ENCODE measurements at regions not wholly inside any gene's neighbourhood (a gene's known extent, or its start where the extent isn't known, plus 50 kb on each side); places are given as distances from the start of the nearest gene placed in this dataset.
A peak's percentile ranks its signal among the peaks of the same experiment; 100 is the strongest.

DNA sequence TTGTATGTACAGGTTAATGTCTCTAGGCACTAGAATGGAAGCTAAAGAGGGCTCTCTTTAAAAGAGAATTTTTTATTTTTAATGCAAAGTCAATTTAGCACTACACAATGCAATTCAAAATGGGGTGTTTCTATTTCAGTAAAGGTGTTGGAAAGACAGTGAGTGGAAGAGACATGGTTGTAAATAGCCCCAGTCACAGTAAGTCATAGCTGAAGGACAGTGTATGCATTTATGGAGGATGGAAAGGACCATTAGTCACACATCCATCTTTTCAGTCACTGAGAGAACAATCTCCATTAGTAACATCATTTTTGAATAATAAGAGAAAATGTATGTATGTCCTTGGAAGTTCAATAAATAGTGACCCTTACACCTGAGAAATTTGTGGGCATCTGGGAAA is 148.0 kb downstream of the PDHA2 start:
- no peak for DNase-seq (ENCODE audit: low spot score)

DNA sequence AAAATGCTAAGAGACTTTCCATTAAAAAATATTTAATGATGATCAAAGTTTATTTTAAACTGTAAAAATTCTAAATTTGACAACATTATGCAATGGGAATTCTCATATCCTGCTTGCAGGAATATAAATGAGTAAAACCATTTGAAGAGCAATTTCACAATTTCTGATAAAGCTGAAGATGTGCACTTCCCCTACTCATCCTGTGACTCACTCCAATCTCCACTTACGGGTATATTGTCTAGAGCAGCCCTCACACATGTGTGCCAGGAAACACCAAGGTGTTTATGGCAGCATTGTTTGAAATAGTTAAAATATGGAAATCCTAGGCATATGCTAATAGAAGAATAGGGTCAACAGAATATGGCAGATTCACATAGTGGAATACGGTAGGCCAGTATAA is 158.4 kb downstream of the PDHA2 start:
- DNase-seq (ENCODE audit: low spot score), result no peak

DNA sequence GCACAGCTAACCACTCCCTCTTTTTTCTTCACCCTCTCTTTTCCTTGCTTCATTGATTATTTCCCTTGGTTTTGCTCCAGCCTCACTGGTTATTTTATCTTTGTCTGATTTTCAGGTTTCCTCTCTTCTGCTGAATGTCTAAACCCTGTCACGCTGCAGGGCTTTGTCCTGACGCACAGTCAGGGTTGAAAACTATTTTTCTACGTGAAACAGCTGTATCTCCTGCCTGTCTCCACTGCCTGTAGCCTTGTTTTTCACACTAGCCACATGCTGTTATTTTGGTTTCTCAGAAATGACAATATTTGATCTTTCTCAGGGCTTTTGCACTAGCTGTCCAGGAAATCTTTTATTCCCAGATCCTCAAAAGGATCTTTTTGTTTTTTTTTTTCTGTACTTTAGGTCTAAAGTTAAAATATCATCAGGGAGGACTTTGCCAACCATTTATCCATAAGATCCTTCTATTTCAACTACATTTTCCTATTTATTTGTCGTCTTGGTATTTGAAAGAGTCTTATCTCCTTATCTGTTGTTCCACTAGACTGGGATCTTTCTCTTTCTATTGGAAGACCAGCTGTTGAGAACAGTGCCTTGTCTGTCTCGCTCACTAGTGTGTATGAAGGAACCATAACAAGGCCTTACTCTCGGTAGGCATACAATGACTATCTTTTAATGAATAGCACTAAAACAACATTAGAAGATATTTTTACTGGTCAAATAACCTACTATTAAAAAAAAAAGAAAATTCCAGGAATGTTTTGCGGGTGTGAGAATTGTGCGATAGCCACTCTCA is 164.3 kb downstream of the PDHA2 start:
- no peak for DNase-seq (ENCODE audit: low spot score)

DNA sequence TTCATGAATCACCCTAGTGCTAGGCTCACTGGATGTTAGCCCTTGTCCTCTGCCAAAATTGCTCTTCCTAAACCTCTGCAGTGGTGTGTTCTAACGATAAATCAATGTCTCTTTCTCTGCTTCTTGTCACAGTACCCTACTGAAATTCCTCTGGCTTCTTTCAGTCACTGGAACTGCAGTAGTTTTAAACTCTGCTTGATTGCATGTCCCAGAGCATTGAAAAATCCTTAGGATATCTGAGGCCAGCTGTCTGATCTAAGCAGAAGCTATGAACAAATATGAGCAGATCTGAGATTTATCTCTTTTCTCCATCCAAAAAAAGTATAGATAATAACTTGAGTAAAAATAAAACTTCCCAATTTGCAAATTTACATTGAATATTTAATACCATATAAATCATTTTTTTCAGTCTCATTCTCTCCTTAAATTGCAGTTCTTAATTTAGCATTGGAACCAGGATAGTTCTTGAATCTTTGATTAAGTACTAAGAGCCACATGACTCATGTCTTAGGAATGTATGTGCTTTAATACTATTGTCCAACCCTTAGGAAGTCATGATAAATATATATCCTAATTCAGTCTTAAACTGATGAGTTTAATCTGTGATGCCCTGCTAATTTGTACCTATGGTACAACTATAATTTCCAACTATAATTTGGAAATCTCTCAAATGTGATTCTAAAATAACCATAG is 169.7 kb downstream of the PDHA2 start:
- DNase-seq (ENCODE audit: low spot score), result no peak

DNA sequence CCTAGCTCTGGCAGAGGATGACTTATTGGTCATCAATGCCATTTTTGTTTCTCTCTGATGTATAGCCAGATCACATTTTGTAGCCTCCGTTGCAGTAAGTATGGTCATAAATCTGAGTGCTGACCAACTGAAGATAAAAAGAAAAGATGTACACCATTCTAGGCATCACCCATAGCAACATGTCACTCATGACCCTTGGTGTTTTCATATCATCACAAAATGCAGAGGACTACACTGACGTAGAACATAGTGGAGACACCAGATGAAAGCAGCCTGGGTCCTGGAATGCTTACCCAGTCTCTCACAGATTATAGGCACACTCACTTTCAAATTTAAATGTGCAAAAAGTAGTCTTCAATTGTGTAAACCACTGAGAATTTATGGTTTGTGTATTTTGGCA is 172.8 kb downstream of the PDHA2 start:
- no peak for DNase-seq (ENCODE audit: low spot score)

DNA sequence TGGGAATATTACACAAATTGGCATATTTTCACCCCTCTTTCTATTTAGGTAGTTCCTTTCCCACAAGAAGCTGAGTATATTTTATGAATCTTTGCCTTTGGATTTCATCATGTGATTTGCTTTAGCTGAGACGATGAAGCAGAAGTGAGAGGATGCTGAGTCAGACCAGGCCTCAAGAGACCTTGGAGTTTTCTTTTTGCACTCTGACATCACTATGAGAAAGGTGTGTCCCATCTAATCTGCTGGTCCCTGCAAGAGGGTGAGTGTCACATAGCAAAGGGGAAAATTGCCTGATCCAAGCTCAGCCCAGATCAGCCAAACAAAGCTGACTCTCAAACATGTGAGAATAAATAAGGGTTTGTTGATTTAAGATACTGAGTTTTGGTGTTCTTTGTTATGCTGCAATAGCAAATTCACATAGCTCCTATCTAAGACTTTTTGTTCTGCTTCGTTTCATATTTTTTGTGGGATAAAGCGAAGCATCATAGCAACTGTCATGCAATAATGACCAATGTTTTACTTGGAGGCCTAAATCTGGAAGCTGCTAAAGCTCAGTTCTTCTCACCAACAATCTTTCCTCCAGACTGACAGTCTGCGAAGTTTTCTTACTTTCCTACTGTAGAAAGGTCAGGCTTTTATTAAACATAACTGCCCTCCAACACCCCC is 176.9 kb downstream of the PDHA2 start:
- no peak for DNase-seq (ENCODE audit: low spot score)

DNA sequence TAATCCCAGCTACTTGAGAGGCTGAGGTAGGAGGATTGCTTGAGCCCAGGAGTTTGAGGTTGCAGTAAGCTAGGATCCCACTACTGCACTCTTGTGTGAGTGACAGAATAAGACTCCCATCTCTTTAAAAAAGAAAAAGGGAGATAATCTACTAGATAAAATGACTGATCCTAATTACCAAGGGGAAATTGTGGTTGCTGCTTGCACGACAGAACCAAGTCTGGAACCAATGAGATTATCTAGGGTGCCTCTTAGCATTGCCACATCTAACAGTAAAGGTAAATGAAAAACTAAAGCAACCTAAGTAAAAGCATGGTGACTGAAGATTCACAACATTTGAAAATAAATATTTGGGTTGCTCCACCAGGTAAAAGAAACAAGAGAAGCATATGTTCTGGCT is 185.1 kb downstream of the PDHA2 start:
- DNase-seq (ENCODE audit: low spot score), result no peak

DNA sequence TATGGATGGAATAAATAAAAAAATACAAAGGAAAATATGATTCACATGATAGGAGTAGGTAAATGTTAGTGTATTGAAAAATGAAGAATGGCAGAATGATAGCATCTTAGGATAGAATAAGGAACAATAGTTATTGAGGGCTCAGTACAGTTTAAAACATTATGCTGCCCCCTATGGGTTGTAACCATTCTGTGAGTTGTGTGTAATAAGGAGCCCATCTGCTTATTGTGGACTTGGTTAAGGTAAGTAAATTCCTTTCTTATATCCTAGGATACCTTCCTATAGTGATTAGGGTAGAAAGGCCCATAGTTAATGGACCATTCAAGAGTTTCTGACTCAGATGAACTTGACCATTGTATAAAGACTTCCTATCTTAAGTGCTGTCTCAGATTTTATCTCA is 195.8 kb downstream of the PDHA2 start:
- DNase-seq (ENCODE audit: low spot score), result no peak

DNA sequence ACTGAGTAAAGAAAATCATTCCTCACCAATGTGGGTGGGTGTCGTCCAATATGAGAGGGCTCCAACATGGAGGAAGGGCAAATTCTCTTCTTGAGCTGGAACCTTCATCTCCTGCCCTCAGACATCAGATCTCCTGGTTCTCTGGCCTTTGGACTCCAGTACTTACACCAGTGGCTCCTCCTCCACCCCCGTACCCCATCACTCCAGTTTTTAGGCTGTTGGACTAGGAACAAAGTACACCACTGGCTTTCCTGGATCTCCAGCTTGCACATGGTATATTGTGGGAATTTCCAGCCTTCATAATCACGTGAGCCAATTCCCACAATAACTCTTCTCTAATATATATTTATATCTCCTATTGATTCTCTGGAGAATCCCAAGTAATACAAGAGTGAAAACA is 196.9 kb downstream of the PDHA2 start:
- no peak for DNase-seq (ENCODE audit: low spot score)

DNA sequence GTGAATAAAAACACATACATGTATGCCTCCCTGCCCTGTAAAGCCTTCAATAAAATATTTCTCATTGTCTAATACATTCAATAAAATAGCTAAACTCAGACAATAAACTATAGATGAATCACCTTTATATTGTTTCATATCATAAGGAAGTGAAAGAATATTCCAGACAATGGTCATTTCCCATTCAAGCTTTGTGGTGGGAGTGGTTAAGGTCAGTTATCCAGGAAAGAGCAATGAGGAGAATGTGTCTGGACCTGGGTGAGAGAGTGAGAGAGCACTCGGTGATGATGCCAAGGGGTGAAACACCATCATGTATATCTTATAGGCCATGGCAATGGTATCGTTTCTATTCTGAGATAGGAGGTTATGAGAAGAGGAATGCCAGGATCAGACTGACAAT is 197.8 kb downstream of the PDHA2 start:
- no peak for DNase-seq (ENCODE audit: low spot score)

DNA sequence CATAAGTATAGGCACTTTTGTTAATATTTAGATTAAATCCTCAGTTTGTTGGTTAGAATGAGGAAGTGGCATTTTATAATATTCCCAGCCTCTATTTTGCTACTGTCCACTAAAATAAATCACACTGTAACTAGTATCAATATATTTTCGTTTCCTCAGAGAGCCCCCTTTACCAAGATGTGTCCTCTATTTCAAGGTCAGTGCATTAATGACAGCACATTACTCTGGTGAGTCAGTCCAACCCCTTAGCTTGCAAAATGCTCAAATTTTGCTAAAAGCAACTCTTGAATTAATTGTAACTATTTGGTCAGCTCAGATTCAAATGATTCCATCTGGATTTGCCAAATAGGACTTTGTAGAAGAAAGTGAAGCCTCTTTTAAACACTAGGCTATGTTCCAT is 199.3 kb downstream of the PDHA2 start:
- DNase-seq (ENCODE audit: low spot score), result no peak

DNA sequence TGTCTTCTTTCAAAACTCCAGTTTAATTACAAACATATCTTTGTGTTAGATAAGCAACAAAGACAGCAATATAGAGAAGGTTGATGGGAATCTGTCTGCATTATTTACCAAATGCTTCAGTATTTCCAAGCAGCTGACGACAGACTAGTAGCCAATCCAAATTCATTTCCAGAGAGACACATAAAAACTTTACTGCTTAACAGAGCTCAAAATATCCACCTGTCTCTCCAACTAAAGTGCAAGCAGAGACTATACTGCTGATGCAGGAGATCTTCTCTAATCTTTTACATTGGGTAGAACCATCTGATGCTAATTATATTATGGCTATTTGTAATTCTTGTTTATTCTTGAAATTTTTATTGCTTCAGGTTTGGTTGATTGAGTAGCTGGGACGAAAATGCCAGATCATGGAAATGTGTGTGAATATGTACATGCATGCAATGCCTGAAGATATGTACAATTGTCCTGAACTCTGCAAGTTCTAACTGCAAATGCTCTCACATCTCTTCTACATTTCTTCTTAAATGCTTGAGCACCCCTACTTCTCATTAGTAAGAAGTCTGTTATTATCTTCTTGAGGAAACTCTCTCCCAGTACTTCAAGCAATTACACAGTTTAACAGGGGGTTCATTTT is 200.0 kb downstream of the PDHA2 start:
- DNase-seq (ENCODE audit: low spot score), result no peak

DNA sequence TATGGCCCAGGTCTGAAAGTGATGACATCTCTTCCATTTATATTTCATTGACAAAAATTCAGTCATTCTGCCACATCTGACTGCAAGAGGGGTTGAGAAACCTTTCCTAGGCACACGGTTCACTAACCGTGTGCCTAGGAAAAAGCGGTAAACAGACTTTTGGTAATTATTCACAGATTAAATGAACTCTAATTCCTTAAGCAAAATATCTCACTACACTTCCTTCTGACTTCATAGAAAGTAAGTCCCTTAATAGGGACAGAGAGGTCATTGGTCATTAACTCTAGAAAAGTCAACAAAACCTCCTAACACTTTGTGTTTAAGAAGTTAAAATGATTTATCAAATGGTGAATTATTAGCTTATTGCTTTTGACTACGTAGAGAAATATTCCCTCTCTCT is 205.1 kb downstream of the PDHA2 start:
- no peak for DNase-seq (ENCODE audit: low spot score)

DNA sequence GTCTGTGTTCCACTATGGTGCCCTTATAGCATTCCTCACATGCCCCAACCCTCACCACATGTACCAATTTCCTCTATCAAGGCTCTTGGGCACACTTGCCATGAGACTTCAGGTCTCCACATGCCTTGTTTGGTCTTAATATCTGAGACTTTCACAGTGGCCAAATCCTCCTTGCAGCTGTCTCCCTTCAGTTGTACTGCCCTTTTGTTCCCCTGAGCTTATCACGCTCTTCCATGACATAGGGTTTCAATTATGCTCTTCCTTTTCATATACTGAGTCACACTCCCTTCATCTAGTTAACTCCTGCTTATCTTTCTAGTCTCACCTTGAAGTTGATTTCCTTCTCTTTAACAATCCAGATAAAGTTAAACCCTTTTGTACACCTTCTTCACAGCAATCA is 212.9 kb downstream of the PDHA2 start:
- no peak for DNase-seq (ENCODE audit: low spot score)

DNA sequence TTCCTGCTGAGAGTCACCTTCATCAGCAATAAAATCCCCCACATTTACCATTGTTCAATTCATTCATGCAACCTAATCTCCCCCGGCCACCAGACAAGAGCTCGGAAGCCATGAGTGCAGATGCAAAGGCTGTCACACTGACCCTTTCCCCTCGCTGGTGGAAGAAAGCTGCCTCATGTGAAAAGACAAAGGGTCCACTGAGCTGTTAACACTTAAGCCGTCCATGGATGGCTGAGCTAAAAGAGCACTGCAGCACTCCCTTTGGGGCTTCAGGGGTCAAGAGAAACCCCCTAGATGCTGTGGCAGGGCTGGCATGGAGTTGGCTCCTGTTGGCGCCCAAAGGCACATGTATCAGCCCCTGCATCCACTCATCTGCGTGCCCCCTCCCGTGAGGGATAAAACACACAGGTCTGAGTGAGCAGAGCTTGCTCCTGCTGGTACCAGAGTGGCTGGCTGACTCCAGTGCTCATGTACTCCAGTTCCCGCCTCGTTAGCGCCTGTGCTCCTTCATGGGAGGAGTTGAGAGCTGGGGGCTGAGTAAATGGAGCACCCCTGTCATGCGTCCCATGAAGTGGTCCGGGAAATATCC is 216.5 kb downstream of the PDHA2 start:
- DNase-seq (ENCODE audit: low spot score), result no peak

DNA sequence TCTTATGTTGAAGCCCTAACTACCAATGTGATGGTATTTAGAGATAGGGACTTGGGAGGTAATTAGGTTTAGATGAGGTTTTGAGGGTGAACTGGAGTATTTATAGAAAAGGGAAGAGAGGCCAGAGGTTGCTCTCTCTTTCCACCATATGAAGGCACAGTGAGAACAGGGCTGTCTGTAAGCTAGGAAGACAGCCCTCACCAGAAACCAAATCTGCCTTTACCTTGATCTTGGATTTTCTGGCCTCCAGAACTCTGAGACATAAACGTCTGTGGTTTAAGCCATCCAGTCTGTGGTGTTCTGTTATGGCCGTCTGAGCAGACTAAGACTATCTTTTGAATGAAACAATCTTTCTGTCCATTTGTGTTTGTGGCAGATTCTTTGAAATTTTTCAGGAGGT is 223.7 kb downstream of the PDHA2 start:
- DNase-seq (ENCODE audit: low spot score), result no peak

DNA sequence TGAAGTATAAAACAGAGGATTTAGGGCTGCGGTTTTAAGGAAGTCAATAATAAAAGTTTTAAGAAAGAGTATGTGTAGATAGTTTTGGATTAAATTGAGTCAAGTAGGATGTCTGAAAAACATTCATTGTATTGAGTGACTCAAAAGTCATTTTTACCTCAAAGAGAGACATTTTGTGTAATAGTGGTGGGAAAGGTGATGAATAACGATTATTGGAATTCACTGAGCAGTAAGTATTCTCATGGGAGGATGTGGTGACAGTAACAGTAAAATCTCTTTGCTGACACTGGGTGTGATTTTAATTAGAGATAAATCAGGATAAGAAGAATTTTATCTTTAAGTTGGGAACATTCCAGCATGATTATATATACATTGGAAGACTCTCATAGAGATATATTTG is 233.6 kb downstream of the PDHA2 start:
- DNase-seq (ENCODE audit: low spot score), result no peak

DNA sequence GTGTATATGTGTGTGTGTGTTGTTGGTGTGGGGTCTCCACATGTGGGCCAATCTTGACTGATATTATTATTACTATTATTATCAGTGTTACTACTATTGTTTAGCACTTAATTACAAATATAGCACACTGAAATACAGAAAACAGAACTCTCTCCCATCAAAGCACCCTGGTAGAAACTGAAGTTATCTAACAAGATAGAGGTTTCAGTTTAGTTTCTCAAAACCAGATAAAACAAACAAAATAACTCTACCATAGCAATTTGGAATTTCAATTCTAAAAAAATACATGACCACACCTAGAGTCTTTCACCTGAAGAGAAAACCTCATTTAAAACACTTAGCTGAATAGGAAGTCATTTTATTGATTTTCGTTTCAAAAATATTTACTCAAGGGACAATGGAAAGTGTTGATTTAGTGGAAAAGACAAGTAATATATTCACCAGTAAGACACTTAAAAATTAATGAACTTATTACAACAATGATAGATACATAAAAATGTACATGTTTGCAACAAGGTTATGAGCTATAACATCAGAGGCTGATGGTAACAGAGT is 252.3 kb downstream of the PDHA2 start:
- no peak for DNase-seq (ENCODE audit: low spot score)

DNA sequence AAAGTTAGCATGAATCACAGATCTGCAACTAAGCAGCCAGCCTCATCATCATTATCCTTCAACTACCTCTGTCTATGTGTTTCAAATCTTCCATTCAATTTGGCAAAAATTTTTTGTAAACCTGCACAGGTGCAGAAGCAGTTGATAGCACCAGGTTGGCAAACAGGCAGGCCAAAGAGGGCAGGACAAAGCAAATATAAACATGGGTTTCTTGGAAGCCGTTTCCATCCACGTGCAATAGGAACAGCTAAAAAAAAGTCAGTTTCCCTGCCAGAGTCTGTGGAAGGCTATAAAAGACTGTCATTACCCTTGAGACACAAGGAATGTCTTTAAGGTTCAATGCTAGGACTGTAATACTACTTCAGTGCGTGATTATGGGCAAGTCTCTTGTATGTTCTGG is 253.2 kb downstream of the PDHA2 start:
- peak; percentile 64 for DNase-seq (ENCODE audit: low spot score)

DNA sequence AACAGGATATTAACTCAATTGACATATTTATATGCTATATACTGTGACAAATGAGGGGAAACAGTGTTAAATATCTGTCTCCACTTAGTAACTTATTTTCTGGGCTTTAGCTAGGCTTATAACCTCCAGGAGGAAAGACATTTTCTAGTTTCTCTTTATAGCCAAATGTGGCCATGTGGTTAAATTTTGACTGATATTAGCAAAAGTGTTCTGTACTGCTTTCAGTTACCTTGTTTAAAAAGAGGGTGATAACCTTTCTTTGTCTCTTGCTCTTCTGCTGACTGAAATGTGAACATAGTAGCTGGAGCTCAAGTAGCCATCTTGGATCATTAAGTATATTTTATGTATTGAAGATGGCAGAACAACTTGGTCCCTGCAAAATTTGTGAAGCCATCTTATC is 253.7 kb downstream of the PDHA2 start:
- no peak for DNase-seq (ENCODE audit: low spot score)

DNA sequence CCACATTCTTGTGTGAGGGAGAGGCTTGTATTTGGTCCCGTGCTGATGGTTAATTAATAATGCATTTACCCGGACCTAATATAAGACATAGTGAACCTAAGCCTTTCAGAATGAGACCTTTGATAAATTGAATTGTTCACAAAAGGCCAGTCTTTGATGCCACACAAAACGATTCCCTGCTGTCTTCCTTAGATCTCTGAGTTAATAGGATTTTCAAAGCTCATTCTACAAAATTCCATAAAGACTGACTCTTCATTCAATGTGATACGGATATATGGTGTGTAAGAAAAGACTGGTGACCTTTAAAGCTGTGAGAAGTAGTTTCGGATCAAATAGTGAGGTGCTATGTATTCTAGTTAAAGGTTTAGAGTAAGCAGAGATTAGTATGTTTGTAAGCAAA is 254.3 kb downstream of the PDHA2 start:
- no peak for DNase-seq (ENCODE audit: low spot score)

DNA sequence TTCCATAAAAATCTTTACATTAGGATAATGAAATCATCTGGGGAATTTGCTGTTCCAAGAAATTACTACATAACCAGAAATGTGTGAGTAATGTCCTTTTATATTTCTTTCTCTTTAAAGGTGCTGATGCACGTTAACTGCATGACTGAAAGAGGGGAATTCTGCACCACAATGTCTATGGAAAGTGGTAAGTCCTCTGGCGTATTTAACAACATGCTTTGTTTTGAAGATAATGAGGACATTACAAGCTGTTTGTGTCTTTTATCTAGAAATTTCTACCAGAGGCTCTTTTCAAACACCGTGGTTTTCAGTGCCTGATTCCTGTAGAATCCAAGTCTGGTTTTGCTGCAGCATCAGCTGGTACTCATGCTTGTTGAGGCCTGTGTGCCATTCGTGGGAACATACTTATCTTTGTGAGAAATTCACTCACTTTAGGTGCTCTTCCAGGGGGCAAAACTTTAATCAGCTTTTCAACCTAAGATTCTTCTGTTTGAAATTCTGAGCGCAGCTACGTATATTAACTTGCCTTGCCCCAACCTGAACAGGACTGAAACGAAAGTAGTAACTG is 257.2 kb downstream of the PDHA2 start:
- DNase-seq (ENCODE audit: low spot score), result no peak

All from mucosa of gallbladder (tissue), 1 donor.